Activated CD4-positive, alpha-beta T cell treated with anti-CD3 and anti-CD28 coated beads for 36 hours (primary cell): ENCODE measurements at regions not wholly inside any gene's neighbourhood (a gene's known extent, or its start where the extent isn't known, plus 50 kb on each side); places are given as distances from the start of the nearest gene placed in this dataset.

Experiments used
- ATAC-seq: fragments of 200-7000 bp; cut with Tn5 transposase; one replicate; pipeline ENCODE4 v1.10.0; 2021; ENCODE audit warnings: mild to moderate bottlenecking, moderate library complexity
- CTCF ChIA-PET: fragments of 350-600 bp; sonication (Branson Sonifier 250); formaldehyde crosslinking; loops from one replicate; lab custom pipeline; 2021; ENCODE audit warnings: antibody characterized with exemption; lab: Charles Lee
- POLR2A ChIA-PET: fragments of 350-600 bp; sonication (Branson Sonifier 250); formaldehyde crosslinking; loops from one replicate; lab custom pipeline; 2021; ENCODE audit warnings: antibody characterized with exemption, inconsistent platforms; lab: Charles Lee
- DNase-seq: peaks from one replicate; pipeline ENCODE4 v3.0.0-alpha.2; 2020
- H3K27ac Mint-ChIP-seq: one replicate; pipeline ENCODE4 v1.8.0; 2021; ENCODE audit warnings: mixed read lengths
- H3K27me3 Mint-ChIP-seq: one replicate; pipeline ENCODE4 v1.8.0; 2021; ENCODE audit warnings: mixed read lengths
- H3K36me3 Mint-ChIP-seq: one replicate; pipeline ENCODE4 v1.8.0; 2021; ENCODE audit warnings: low read depth, mixed read lengths
- H3K4me1 Mint-ChIP-seq: one replicate; pipeline ENCODE4 v1.8.0; 2021; ENCODE audit warnings: mixed read lengths
- H3K4me3 Mint-ChIP-seq: one replicate; pipeline ENCODE4 v1.8.0; 2021; ENCODE audit warnings: mild to moderate bottlenecking, moderate library complexity, mixed read lengths
- H3K9me3 Mint-ChIP-seq: one replicate; pipeline ENCODE4 v1.8.0; 2021; ENCODE audit warnings: low read depth, mixed read lengths
- intact Hi-C, 2 experiments: fragments of 100-400 bp; cut with DNase I in 1 of 2; cut with micrococcal nuclease in 1 of 2; formaldehyde crosslinking; loops; one replicate each; pipeline versions ENCODE4 v1.14.2 to v1.15.1; 2022 to 2024; cut with DNase I, micrococcal nuclease

DNA sequence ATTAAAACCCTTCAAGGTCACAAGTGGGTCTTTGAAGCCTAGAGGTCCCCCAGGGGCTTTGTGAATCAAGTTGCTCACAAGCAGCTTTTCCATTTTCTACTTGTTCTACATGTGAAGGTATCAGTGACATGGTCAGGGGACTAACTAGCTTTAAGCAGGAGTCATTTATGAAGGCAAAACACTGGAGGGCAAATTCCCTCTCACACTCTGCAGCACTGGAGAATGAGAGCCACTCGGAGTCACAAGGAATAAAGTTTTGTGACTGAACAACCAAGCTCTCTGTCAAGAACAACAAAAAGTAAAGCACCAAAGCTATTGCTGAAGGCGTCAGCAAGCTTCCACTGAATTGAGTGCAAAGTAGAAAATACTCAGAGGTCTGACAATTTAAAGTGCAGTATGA, 609.0 kb downstream of the EDEM1 start:
- Mint-ChIP-seq H3K27me3 (no peaks in the 10 kb centered on the region), H3K4me3 (no peak overlapping the region), H3K9me3 (no peaks in the 10 kb centered on the region), H3K36me3 (no peaks in the 10 kb centered on the region), H3K27ac (no peak overlapping the region), H3K4me1 (no peaks in the 10 kb centered on the region)
- intact Hi-C loops: no loop called here
- ChIA-PET CTCF (no interaction called here), POLR2A (no interaction called here)
- no peak for ATAC-seq
- no peak for DNase-seq

DNA sequence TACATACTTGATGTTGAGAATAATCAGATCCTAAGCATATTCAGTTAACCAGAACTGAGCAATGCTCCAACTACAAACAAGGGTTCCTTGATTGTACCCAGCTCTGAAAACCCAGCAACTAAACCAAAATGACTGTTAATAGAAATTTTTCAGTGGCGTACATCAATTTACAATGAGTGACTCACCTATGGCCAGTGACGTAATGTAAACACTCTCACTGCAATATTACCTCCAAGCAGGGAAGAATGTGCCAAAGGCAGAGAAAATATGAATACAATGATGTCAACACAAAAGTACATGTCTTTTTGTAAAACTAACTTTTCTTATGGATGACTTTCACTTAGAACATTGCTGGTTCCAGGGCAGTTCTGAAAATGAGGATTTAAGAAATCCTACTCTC, 611.3 kb downstream of the EDEM1 start:
- ChIA-PET CTCF (interaction anchor here (0.5 kb wide), 1 partner anchor 9 kb away, joined by 3 read pairs; no protein-coding TSS in a partner anchor), POLR2A (no interaction called here)
- ATAC-seq: no peak
- Mint-ChIP-seq H3K27ac (no peak overlapping the region), H3K36me3 (no peaks in the 10 kb centered on the region), H3K4me1 (no peaks in the 10 kb centered on the region), H3K9me3 (no peaks in the 10 kb centered on the region), H3K4me3 (no peak overlapping the region), H3K27me3 (no peaks in the 10 kb centered on the region)
- intact Hi-C loops: no loop called here
- DNase-seq: no peak

- POLR2A ChIA-PET: no interaction called here
- H3K4me1 Mint-ChIP-seq: no peaks in the 10 kb centered on the region
- no peaks in the 10 kb centered on the region for H3K27me3 Mint-ChIP-seq
- ATAC-seq (no peak), DNase-seq (no peak)
- intact Hi-C loops: no loop called here
- no peak overlapping the region for H3K4me3 Mint-ChIP-seq
- H3K9me3 Mint-ChIP-seq: no peaks in the 10 kb centered on the region
- no peak overlapping the region for H3K27ac Mint-ChIP-seq
- H3K36me3 Mint-ChIP-seq: no peaks in the 10 kb centered on the region
- CTCF ChIA-PET: interaction anchor here (0.5 kb wide), 1 partner anchor 9 kb away, joined by 3 read pairs; no protein-coding TSS in a partner anchor
These were observed 611.9 kb downstream of the EDEM1 start for GRCh38 chr3:5799398-5799797.

GRCh38 chr3:5800965-5801364, 613.5 kb downstream of the EDEM1 start:
- Mint-ChIP-seq H3K27ac (no peak overlapping the region), H3K27me3 (no peaks in the 10 kb centered on the region), H3K4me3 (no peak overlapping the region), H3K9me3 (no peaks in the 10 kb centered on the region), H3K36me3 (no peaks in the 10 kb centered on the region), H3K4me1 (no peaks in the 10 kb centered on the region)
- DNase-seq: no peak
- ChIA-PET CTCF (no interaction called here), POLR2A (no interaction called here)
- intact Hi-C loops: no loop called here
- ATAC-seq: no peak

GRCh38 chr3:5806192-5806591, 618.7 kb downstream of the EDEM1 start:
- Mint-ChIP-seq H3K4me3 (no peak overlapping the region), H3K27ac (no peak overlapping the region), H3K27me3 (no peaks in the 10 kb centered on the region), H3K4me1 (no peaks in the 10 kb centered on the region), H3K36me3 (no peaks in the 10 kb centered on the region), H3K9me3 (no peaks in the 10 kb centered on the region)
- intact Hi-C loops: no loop called here
- CTCF ChIA-PET: no interaction called here
- DNase-seq (no peak), ATAC-seq (no peak)
- POLR2A ChIA-PET: no interaction called here

DNA sequence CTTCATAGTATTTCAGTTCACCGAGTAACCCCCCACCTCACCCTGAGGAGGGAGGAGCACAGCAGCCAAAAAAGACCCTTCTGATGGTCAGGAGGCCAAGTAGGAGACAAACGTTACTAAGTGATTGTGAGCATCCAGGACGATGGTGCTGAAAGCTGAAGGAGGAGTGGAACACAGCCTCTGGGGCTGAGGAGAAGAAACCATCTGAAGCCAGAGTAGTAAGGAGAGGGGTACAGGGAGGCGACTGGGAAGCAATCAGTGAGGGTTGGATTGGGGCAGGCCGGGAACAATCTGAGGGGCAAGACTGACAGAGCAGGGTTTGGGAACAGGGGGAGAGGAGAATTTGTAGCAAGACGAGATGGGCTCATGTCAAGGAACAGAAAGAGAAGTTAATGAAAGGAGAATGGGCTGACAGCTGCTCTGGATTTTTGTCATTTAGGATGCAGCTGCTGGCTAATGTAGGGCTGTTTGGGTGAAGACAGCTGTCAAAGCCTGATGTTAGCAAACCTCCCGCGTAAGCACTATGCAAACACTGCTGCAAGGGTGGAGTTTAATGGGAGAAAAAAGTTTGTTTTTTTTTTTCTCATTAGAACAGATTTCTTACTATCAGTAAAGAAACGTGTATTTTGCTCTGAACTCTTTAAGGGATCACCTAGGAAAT, 622.2 kb downstream of the EDEM1 start:
- no peak for ATAC-seq
- Mint-ChIP-seq H3K36me3 (no peaks in the 10 kb centered on the region), H3K9me3 (no peaks in the 10 kb centered on the region), H3K27ac (no peak overlapping the region), H3K4me1 (no peaks in the 10 kb centered on the region), H3K4me3 (no peak overlapping the region), H3K27me3 (no peaks in the 10 kb centered on the region)
- intact Hi-C loops: no loop called here
- DNase-seq: no peak
- POLR2A ChIA-PET: no interaction called here
- CTCF ChIA-PET: no interaction called here

DNA sequence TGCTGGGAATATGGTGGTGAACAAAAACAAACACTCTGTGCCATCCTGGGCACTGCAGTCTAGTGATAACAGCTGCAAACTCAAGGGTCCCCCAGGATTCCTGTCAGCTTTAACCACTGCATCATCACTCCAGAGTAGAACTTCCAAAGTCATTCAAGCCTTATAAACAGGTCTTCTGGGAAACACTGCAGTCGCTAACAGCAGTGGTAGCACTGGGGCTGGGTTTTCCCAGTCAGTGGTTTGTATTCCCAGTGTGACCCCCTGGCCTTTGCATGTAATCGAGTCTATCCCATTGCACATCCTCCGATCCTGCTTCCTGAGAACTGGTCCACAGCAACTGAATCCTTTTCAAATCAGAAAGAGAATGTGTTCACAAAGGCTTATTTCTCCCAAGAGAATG, 623.5 kb downstream of the EDEM1 start:
- intact Hi-C loops: no loop called here
- H3K27ac Mint-ChIP-seq: no peak overlapping the region
- H3K4me1 Mint-ChIP-seq: no peaks in the 10 kb centered on the region
- DNase-seq (no peak), ATAC-seq (no peak)
- no peaks in the 10 kb centered on the region for H3K9me3 Mint-ChIP-seq
- H3K4me3 Mint-ChIP-seq: no peak overlapping the region
- H3K27me3 Mint-ChIP-seq: no peaks in the 10 kb centered on the region
- ChIA-PET CTCF (no interaction called here), POLR2A (no interaction called here)
- no peaks in the 10 kb centered on the region for H3K36me3 Mint-ChIP-seq

GRCh38 chr3:5813521-5813920, 626.0 kb downstream of the EDEM1 start:
- Mint-ChIP-seq H3K36me3 (no peaks in the 10 kb centered on the region), H3K9me3 (no peaks in the 10 kb centered on the region), H3K4me3 (no peak overlapping the region), H3K27ac (no peak overlapping the region), H3K27me3 (no peaks in the 10 kb centered on the region), H3K4me1 (no peaks in the 10 kb centered on the region)
- no peak for DNase-seq
- POLR2A ChIA-PET: no interaction called here
- ATAC-seq: no peak
- intact Hi-C loops: no loop called here
- CTCF ChIA-PET: no interaction called here

DNA sequence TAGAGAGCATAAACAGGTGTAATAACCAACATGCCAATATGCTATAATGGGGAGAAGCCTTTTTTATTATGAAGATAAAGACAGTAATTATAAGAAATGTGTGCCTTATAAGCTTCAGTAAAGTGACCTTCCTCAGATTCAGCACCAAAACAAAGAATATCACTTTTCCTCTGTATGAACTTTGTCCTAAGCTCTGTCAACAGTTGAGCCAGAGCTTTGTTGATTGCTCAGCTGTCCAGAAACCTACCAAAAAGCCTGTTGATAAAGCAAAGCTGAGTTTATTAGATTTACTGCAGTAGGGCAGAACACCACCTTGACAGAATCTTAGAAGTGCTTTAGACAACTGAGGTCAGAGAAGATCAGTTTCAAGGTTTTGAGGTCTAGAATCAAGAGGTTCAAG, 635.3 kb downstream of the EDEM1 start:
- ChIA-PET POLR2A (no interaction called here), CTCF (no interaction called here)
- peaks cover under 1% of the 10 kb centered on the region for H3K9me3 Mint-ChIP-seq
- no peaks in the 10 kb centered on the region for H3K4me1 Mint-ChIP-seq
- DNase-seq (no peak), ATAC-seq (no peak)
- intact Hi-C loops: no loop called here
- H3K27me3 Mint-ChIP-seq: no peaks in the 10 kb centered on the region
- H3K27ac Mint-ChIP-seq: no peak overlapping the region
- H3K4me3 Mint-ChIP-seq: no peak overlapping the region
- no peaks in the 10 kb centered on the region for H3K36me3 Mint-ChIP-seq

- ChIA-PET CTCF (interaction anchor here (1.6 kb wide), 1 partner anchor 11 kb away, joined by 4 read pairs; no protein-coding TSS in a partner anchor), POLR2A (no interaction called here)
- no peaks in the 10 kb centered on the region for H3K27me3 Mint-ChIP-seq
- DNase-seq: no peak
- H3K4me3 Mint-ChIP-seq: no peak overlapping the region
- intact Hi-C loops: no loop called here
- no peak for ATAC-seq
- peaks cover 6% of the 10 kb centered on the region for H3K9me3 Mint-ChIP-seq
- no peaks in the 10 kb centered on the region for H3K4me1 Mint-ChIP-seq
- H3K27ac Mint-ChIP-seq: no peak overlapping the region
- H3K36me3 Mint-ChIP-seq: no peaks in the 10 kb centered on the region
These were observed 639.0 kb downstream of the EDEM1 start for GRCh38 chr3:5826467-5826866.

DNA sequence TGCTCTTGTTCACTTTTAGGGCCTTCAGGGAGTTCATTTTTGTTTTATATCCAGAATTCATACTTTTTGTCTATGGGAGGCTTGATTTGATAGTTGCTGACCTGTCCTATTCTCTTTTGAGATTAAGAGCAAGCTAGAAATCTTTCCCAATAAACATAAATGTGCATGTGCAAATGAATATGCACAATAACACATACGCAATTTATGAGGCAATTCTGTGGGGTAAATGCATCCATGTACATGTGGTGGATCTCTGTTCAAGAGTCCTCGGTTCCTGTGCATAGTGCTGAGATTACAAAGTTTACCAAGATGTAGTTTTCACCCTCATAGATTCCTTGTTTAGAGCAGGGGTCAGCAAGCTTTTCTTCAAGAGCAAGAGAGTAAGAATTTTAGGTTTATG, 640.7 kb downstream of the EDEM1 start:
- intact Hi-C loops: no loop called here

DNA sequence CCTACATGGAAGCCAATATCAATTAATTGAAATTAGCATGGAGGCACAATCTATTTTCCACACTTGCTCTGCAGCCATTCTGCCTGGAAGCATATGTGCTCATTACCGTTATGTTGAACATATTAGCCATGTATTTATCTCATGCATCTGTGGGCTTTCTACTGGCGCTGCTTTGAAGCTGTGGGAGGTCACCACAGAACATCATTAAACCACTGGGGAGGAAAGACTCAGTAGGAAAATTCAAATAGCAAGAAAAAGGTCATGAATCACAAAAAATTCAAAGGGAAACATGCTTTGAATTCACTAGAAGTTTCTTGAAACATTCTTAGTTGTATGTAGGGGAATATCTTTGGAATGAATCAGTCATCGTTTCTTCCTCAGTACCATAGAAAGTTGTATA, 652.5 kb downstream of the EDEM1 start:
- no peaks in the 10 kb centered on the region for H3K4me1 Mint-ChIP-seq
- ATAC-seq (no peak), DNase-seq (no peak)
- no peak overlapping the region for H3K4me3 Mint-ChIP-seq
- intact Hi-C loops: no loop called here
- H3K27ac Mint-ChIP-seq: no peak overlapping the region
- ChIA-PET CTCF (no interaction called here), POLR2A (no interaction called here)
- no peaks in the 10 kb centered on the region for H3K36me3 Mint-ChIP-seq
- no peaks in the 10 kb centered on the region for H3K27me3 Mint-ChIP-seq
- no peaks in the 10 kb centered on the region for H3K9me3 Mint-ChIP-seq

More for the DNA sequence above, 640.7 kb downstream of the EDEM1 start:
- Mint-ChIP-seq H3K27ac (no peak overlapping the region), H3K4me3 (no peak overlapping the region), H3K9me3 (peaks cover 7% of the 10 kb centered on the region), H3K27me3 (no peaks in the 10 kb centered on the region), H3K4me1 (no peaks in the 10 kb centered on the region), H3K36me3 (no peaks in the 10 kb centered on the region)
- ATAC-seq (no peak), DNase-seq (no peak)
- CTCF ChIA-PET: no interaction called here
- POLR2A ChIA-PET: no interaction called here
